ENCODE measurements at regions not wholly inside any gene's neighbourhood (a gene's known extent, or its start where the extent isn't known, plus 50 kb on each side); places are given as distances from the start of the nearest gene placed in this dataset.

- DNase-seq = no peak
These were observed 53.2 kb upstream of the SYPL1 start for GRCh38 chr7:106165337-106165736.

DNA sequence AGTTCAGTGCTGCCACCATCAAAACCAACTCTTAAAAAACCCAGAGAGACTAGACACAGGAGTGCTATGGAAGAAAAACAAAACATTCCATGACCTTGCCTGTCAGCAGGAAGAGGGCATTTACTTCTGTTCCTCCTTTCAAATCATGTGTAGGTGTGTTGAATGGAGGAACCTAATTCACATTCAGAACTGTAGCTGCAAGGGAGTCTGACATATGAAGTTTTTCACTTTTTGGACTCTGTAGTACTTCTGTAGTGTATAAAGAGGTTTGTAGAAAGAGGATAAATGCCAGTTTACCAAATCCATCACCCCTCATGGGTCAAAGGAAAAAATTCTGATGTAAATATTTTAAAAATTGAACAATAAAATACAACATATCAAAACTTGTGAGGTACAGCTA lies 51.1 kb upstream of the SYPL1 start:
- no peak for DNase-seq
